GM08714 (cell line): ENCODE measurements at regions not wholly inside any gene's neighbourhood (a gene's known extent, or its start where the extent isn't known, plus 50 kb on each side); places are given as distances from the start of the nearest gene placed in this dataset.
A peak's percentile ranks its signal among the peaks of the same experiment; 100 is the strongest.
"Not testable (repeated sequence)": the region's sequence is repeated elsewhere in the genome, so short reads cannot be mapped to it uniquely, and the experiment has no call there.

Experiments
- H3K4me3 ChIP-seq: fragments of 200-500 bp; sonication (Bioruptor generic); 2 replicates; pipeline ENCODE4 v1.5.1; 2014; ENCODE audit warnings: mild to moderate bottlenecking, low read length, inconsistent platforms
- ZNF274 ChIP-seq: IDR thresholded peaks from 2 replicates; pipeline ENCODE4 v1.6.1; 2012; ENCODE audit warnings: mild to moderate bottlenecking, low read depth, low read length

GRCh38 chr12:68470664-68471328 lies 138.6 kb upstream of the MDM1 start:
- H3K4me3 ChIP-seq = no peak overlapping the region
- TF ChIP-seq ZNF274 = no peak

DNA sequence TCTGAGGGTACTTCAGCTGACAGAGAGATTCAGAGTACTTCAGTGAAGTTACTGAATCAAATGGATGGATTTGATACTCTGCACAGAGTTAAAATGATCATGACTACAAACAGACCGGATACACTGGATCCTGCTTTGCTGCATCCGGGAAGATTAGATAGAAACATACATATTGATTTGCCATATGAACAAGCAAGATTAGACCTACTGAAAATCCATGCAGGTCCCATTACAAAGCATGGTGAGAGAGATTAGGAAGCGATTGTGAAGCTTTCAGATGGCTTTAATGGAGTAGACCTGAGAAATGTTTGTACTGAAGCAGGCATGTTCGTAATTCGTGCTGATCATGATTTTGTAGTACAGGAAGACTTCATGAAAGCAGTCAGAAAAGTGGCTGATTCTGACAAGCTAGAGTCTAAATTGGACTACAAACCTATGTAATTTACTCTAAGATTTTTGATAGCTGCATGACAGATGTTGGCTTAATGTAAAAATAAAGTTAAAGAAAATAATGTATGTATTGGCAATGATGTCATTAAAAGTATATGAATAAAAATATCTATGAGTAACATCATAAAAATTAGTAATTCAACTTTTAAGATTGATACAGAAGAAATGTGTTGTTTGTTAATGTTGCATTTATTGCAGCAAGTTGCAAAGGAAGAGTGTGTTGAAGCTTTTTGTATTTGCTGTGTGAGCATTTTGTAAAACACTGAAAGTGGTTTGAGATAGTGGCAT lies 136.1 kb upstream of the RAP1B start:
- no peak for TF ChIP-seq ZNF274
- H3K4me3 ChIP-seq = no peak overlapping the region

DNA sequence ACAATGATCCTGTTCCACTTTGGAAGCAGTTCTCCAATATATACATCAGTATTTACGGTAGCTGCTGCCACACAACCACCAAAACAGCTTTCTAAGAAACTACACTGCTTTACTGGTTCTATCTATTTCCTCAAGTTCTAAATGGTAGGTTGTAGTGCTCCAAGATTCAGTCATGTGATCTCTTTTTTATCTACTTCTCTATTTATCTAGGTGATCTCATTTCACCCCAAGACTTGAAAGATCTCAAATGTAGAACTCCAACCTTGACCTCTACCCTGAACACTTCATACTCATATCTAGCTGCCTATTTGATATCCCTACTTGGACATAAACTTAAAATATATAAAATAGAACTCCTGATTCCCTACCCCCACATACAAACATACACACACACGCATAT lies 133.9 kb upstream of the RAP1B start:
- H3K4me3 ChIP-seq = no peak overlapping the region
- no peak for TF ChIP-seq ZNF274

- TF ChIP-seq ZNF274 = no peak
- no peak overlapping the region for H3K4me3 ChIP-seq
These were observed 133.4 kb upstream of the RAP1B start for GRCh38 chr12:68477261-68477772.

DNA sequence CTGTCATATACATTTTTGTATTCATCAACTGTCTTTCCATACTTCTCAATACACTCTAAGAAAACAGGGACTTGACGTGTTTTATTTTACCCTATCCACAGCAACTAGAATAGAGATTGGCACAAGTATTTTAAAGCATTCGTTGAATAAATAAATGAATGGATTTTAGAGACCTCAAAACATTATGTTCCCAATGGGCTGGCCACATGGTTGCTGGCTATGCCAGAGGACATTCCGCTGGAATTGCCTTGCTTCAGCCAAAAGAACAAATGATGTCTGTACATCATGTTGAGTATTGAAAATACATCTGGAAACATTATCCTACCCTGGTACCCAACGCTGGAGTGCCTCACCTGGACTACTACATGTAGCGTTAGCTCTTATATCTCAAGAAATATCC lies 132.8 kb upstream of the RAP1B start:
- H3K4me3 ChIP-seq = no peak overlapping the region
- TF ChIP-seq ZNF274 = no peak

GRCh38 chr12:68478516-68479260 lies 132.0 kb upstream of the RAP1B start:
- TF ChIP-seq ZNF274 = no peak
- H3K4me3 ChIP-seq = no peak overlapping the region

- TF ChIP-seq ZNF274 = no peak
- H3K4me3 ChIP-seq = no peak overlapping the region
These were observed 131.3 kb upstream of the RAP1B start for GRCh38 chr12:68479261-68479895.

- no peak overlapping the region for H3K4me3 ChIP-seq
- TF ChIP-seq ZNF274 = no peak
These were observed 130.8 kb upstream of the RAP1B start for GRCh38 chr12:68479896-68480291.

DNA sequence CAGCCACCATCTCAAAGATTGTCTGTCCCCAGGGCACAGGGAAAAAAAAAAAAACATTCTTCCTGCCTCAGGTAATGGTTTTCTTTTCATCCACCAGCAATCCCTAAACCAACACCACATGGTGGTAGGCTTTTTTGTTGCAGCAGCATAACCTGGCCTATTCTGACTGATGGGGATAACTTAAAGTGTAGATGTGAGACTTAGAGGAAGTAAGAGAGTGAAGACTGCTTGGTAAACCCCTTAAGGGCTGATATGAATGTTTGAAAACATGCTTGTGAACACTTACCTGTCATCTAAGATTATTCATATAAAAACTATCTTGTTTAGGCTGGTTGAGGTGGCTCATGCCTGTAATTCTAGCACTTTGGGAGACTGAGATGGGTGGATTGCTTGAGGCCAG lies 130.2 kb upstream of the RAP1B start:
- no peak for TF ChIP-seq ZNF274
- no peak overlapping the region; the same call in 1 of the 2 replicates for H3K4me3 ChIP-seq

- H3K4me3 ChIP-seq = peak overlapping the region; percentile 33; the same call in 1 of the 2 replicates
- TF ChIP-seq ZNF274 = no peak
These were observed 129.3 kb upstream of the RAP1B start for GRCh38 chr12:68481181-68481941.

- H3K4me3 ChIP-seq = 0 out of 2 replicates have a peak overlapping the region, but pooled peaks have one; percentile 29
- TF ChIP-seq ZNF274 = no peak
These were observed 128.7 kb upstream of the RAP1B start for GRCh38 chr12:68482014-68482413.

- H3K4me3 ChIP-seq = no peak overlapping the region
- TF ChIP-seq ZNF274 = no peak
These were observed 128.0 kb upstream of the RAP1B start for GRCh38 chr12:68482660-68483059.

DNA sequence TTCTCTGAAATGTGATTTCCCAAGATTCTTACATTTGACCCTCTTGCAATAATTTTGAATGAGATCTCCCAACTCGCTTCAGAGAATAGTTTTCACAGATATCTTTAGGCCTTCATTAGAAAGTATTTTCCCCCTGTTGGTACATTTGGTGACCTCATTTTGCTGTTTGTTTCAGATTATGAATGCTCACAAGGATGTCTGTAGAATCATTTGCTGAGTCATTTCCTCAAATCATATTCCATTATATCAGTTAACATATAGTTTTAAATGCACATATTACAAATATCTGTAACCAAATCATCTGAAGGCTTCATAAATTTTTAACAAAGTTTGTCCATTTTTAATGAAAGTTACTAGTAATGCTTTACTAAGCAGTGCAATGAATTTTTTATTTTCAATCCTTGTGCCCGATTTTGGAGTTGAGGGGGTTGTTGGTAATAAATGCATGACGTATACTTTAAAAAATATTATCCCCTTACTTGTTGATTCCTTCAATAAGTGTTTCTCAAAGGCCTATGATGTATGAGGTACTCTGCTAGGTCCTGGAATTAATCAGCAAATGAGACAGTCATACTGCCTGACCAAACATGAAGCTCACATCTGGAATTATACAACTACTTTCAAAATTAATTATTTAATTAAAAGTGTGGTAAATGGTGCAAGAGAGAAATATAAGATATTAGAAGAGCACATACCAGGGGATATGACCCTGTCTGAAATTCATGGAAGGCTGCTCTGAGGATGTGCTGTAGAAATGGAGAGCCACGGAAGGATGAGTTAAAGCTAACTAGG lies 126.9 kb upstream of the RAP1B start:
- no peak overlapping the region for H3K4me3 ChIP-seq
- no peak for TF ChIP-seq ZNF274

GRCh38 chr12:68484578-68484977 lies 126.1 kb upstream of the RAP1B start:
- not testable (repeated sequence) for H3K4me3 ChIP-seq

- not testable (repeated sequence) for H3K4me3 ChIP-seq
These were observed 124.2 kb upstream of the RAP1B start for GRCh38 chr12:68486449-68486848.
